HG03175 (cell line): ENCODE measurements at regions not wholly inside any gene's neighbourhood (a gene's known extent, or its start where the extent isn't known, plus 50 kb on each side); places are given as distances from the start of the nearest gene placed in this dataset.

Experiments
- ATAC-seq: cut with Tn5 transposase; IDR thresholded peaks from one replicate; pipeline ENCODE4 v1.9.1; 2021; ENCODE audit warnings: mild to moderate bottlenecking, moderate library complexity; ENCODE audit not compliant: unreplicated experiment

- no peak for ATAC-seq
Measured at GRCh38 chr2:234840336-234840735, 111.5 kb upstream of the SH3BP4 start.

GRCh38 chr2:234839285-234839684 is 112.5 kb upstream of the SH3BP4 start:
- ATAC-seq, result no peak

- no peak for ATAC-seq
Measured at GRCh38 chr2:234836271-234836670, 115.5 kb upstream of the SH3BP4 start.

GRCh38 chr2:234835738-234836137 is 116.1 kb upstream of the SH3BP4 start:
- ATAC-seq, result no peak

GRCh38 chr2:234834228-234834923 is 117.4 kb upstream of the SH3BP4 start:
- no peak for ATAC-seq

GRCh38 chr2:234830853-234831252 is 121.0 kb upstream of the SH3BP4 start:
- no peak for ATAC-seq

- ATAC-seq, result no peak
Measured at GRCh38 chr2:234829074-234829455, 122.8 kb upstream of the SH3BP4 start.

- ATAC-seq, result no peak
Measured at GRCh38 chr2:234828382-234829073, 123.3 kb upstream of the SH3BP4 start.

GRCh38 chr2:234827096-234827860 is 124.5 kb upstream of the SH3BP4 start:
- ATAC-seq, result no peak

- no peak for ATAC-seq
Measured at GRCh38 chr2:234826681-234827080, 125.1 kb upstream of the SH3BP4 start.

GRCh38 chr2:234825616-234826015 is 126.2 kb upstream of the SH3BP4 start:
- ATAC-seq, result no peak

GRCh38 chr2:234823877-234824376 is 127.9 kb upstream of the SH3BP4 start:
- ATAC-seq, result no peak

GRCh38 chr2:234823196-234823876 is 128.5 kb upstream of the SH3BP4 start:
- ATAC-seq, result no peak

GRCh38 chr2:234821946-234822475 is 129.8 kb upstream of the SH3BP4 start:
- no peak for ATAC-seq

GRCh38 chr2:234818937-234819336 is 132.9 kb upstream of the SH3BP4 start:
- ATAC-seq, result no peak

- no peak for ATAC-seq
Measured at GRCh38 chr2:234816491-234816890, 135.3 kb upstream of the SH3BP4 start.

- no peak for ATAC-seq
Measured at GRCh38 chr2:234816056-234816455, 135.8 kb upstream of the SH3BP4 start.

- no peak for ATAC-seq
Measured at GRCh38 chr2:234814374-234814773, 137.4 kb upstream of the SH3BP4 start.

- no peak for ATAC-seq
Measured at GRCh38 chr2:234812851-234813250, 139.0 kb upstream of the SH3BP4 start.

- ATAC-seq, result no peak
Measured at GRCh38 chr2:234808907-234809306, 142.9 kb upstream of the SH3BP4 start.

GRCh38 chr2:234806818-234807217 is 145.0 kb upstream of the SH3BP4 start:
- ATAC-seq, result no peak
